H1 (cell line): ENCODE measurements at regions not wholly inside any gene's neighbourhood (a gene's known extent, or its start where the extent isn't known, plus 50 kb on each side); places are given as distances from the start of the nearest gene placed in this dataset.

Source experiments
- CTCF ChIA-PET: fragments of 300-600 bp; sonication (Branson Sonifier 250); formaldehyde crosslinking; loops from one replicate; lab custom pipeline; 2021; ENCODE audit not compliant: partially characterized antibody; lab: Charles Lee
- POLR2A ChIA-PET: fragments of 300-600 bp; sonication (Branson Sonifier 250); formaldehyde crosslinking; loops from one replicate; lab custom pipeline; 2021; ENCODE audit warnings: inconsistent platforms; ENCODE audit not compliant: partially characterized antibody; lab: Charles Lee
- DNase-seq, 2 experiments: peaks; one replicate each; pipeline versions ENCODE4 v3.0.0 to v3.0.0-alpha.2; 2010 to 2022; ENCODE audit warnings: low spot score in 2 of 2, low read depth in 1 of 2, mixed read lengths in 1 of 2
- FAIRE-seq: peaks from 2 replicates; lab custom pipeline; 2011; peaks lifted over from hg19 to GRCh38; lab: Jason Lieb, UNC
- H2AFZ ChIP-seq: 2 replicates; pipeline ENCODE4 v1.8.1; 2012; ENCODE audit warnings: low read length, inconsistent platforms
- H2AK5ac ChIP-seq: 2 replicates; pipeline ENCODE4 v1.6.1; 2013; ENCODE audit warnings: low read depth, low read length
- H2BK120ac ChIP-seq: replicated peaks from 2 replicates; pipeline ENCODE3; 2013; ENCODE audit warnings: low read depth, low read length, inconsistent platforms
- H2BK12ac ChIP-seq: 2 replicates; pipeline ENCODE4 v1.6.1; 2013; ENCODE audit warnings: low read depth, low read length
- H2BK15ac ChIP-seq: 2 replicates; pipeline ENCODE4 v1.6.1; 2013; ENCODE audit warnings: low read length
- H2BK20ac ChIP-seq: 2 replicates; pipeline ENCODE4 v1.6.1; 2013; ENCODE audit warnings: low read length
- H2BK5ac ChIP-seq: 2 replicates; pipeline ENCODE4 v1.6.1; 2013; ENCODE audit warnings: low read depth, low read length
- H3K14ac ChIP-seq: 2 replicates; pipeline ENCODE4 v1.6.1; 2013; ENCODE audit warnings: inconsistent platforms; ENCODE audit not compliant: insufficient read length
- H3K18ac ChIP-seq: 2 replicates; pipeline ENCODE4 v1.6.1; 2013; ENCODE audit warnings: low read length; ENCODE audit errors: extremely low read depth
- H3K23ac ChIP-seq: 2 replicates; pipeline ENCODE4 v1.6.1; 2013; ENCODE audit warnings: inconsistent platforms; ENCODE audit not compliant: insufficient read length
- H3K23me2 ChIP-seq: 2 replicates; pipeline ENCODE4 v1.6.1; 2013; ENCODE audit warnings: low read depth, low read length
- H3K27ac ChIP-seq: 2 replicates; pipeline ENCODE4 v1.6.1; 2011; ENCODE audit warnings: low read depth, low read length, inconsistent platforms
- H3K27me3 ChIP-seq, 4 experiments: replicated peaks in 1 of 4; 1 replicate in 1 of 4; 2 replicates in 3 of 4; pipeline versions ENCODE4 v1.6.1 to v1.8.1; 2011 to 2013; ENCODE audit warnings: low read length in 3 of 4, mild to moderate bottlenecking in 3 of 4, inconsistent platforms in 2 of 4, mixed read lengths in 2 of 4, moderate library complexity in 1 of 4; ENCODE audit not compliant: control insufficient read depth in 3 of 4, insufficient read depth in 3 of 4; ENCODE audit errors: extremely low read depth in 1 of 4
- H3K36me3 ChIP-seq, 4 experiments: 2 replicates each; pipeline versions ENCODE4 v1.6.1 to v1.8.1; 2011 to 2013; ENCODE audit warnings: mild to moderate bottlenecking in 4 of 4, low read length in 3 of 4, moderate library complexity in 2 of 4, control low read depth in 1 of 4, inconsistent platforms in 1 of 4; ENCODE audit not compliant: insufficient read depth in 4 of 4, control insufficient read depth in 2 of 4
- H3K4ac ChIP-seq: replicated peaks from 2 replicates; pipeline ENCODE3; 2013; ENCODE audit warnings: low read length, low read depth, mixed read lengths, inconsistent platforms; ENCODE audit not compliant: insufficient read length
- H3K4me1 ChIP-seq, 4 experiments: replicated peaks in 1 of 4; 1 replicate in 1 of 4; 2 replicates in 3 of 4; pipeline versions ENCODE4 v1.6.1 to v1.8.1; 2011 to 2013; ENCODE audit warnings: low read length in 3 of 4, inconsistent platforms in 2 of 4, mixed read lengths in 1 of 4; ENCODE audit not compliant: insufficient read depth in 4 of 4, control insufficient read depth in 3 of 4
- H3K4me2 ChIP-seq, 2 experiments: 2 replicates each; pipeline versions ENCODE4 v1.6.1 to v1.8.1; 2011 to 2013; ENCODE audit warnings: low read depth in 2 of 2, low read length in 2 of 2, control low read depth in 1 of 2, inconsistent platforms in 1 of 2, mild to moderate bottlenecking in 1 of 2; ENCODE audit not compliant: insufficient read depth in 1 of 2
- H3K4me3 ChIP-seq, 4 experiments: fragments of 200-600, 300-600 bp in 1 of 4; sonication (generic), shearing (Covaris generic), sonication (Bioruptor Twin) in 1 of 4; 2 replicates each; pipeline versions ENCODE4 v1.5.1 to v1.8.1; 2011 to 2016; ENCODE audit warnings: low read length in 4 of 4, low read depth in 3 of 4, control low read depth in 2 of 4, inconsistent platforms in 2 of 4, mild to moderate bottlenecking in 2 of 4, mixed read lengths in 1 of 4, moderate library complexity in 1 of 4; ENCODE audit not compliant: insufficient read depth in 2 of 4; ENCODE audit errors: extremely low read depth in 1 of 4
- H3K56ac ChIP-seq: replicated peaks from 2 replicates; pipeline ENCODE3; 2013; ENCODE audit warnings: low read depth, mild to moderate bottlenecking, mixed read lengths, low read length, inconsistent platforms; ENCODE audit not compliant: insufficient read length
- H3K79me1 ChIP-seq: 2 replicates; pipeline ENCODE4 v1.6.1; 2013; ENCODE audit warnings: low read depth, low read length, control low read depth
- H3K79me2 ChIP-seq, 2 experiments: 2 replicates each; pipeline versions ENCODE4 v1.6.1 to v1.8.1; 2012 to 2013; ENCODE audit warnings: low read length in 2 of 2, mild to moderate bottlenecking in 2 of 2, inconsistent platforms in 1 of 2; ENCODE audit not compliant: insufficient read depth in 2 of 2, control insufficient read depth in 1 of 2
- H3K9ac ChIP-seq, 4 experiments: replicated peaks in 1 of 4; 1 replicate in 1 of 4; 2 replicates in 3 of 4; pipeline versions ENCODE4 v1.6.1 to v1.8.1; 2011 to 2013; ENCODE audit warnings: low read depth in 3 of 4, low read length in 3 of 4, control low read depth in 2 of 4, mild to moderate bottlenecking in 2 of 4, moderate library complexity in 2 of 4, inconsistent platforms in 1 of 4; ENCODE audit errors: extremely low read depth in 1 of 4
- H3K9me3 ChIP-seq, 2 experiments: 2 replicates each; pipeline versions ENCODE4 v1.6.1 to v1.8.1; 2012 to 2013; ENCODE audit warnings: mild to moderate bottlenecking in 2 of 2, moderate library complexity in 2 of 2, control low read depth in 1 of 2, inconsistent platforms in 1 of 2, low read depth in 1 of 2, low read length in 1 of 2, mixed read lengths in 1 of 2; ENCODE audit not compliant: insufficient read depth in 2 of 2
- H4K20me1 ChIP-seq, 2 experiments: replicated peaks in 1 of 2; 2 replicates each; pipeline versions ENCODE3 to v1.8.1; 2011 to 2013; ENCODE audit warnings: inconsistent platforms in 2 of 2, low read length in 2 of 2, mild to moderate bottlenecking in 1 of 2; ENCODE audit not compliant: insufficient read depth in 2 of 2, control insufficient read depth in 1 of 2
- H4K5ac ChIP-seq: 2 replicates; pipeline ENCODE4 v1.6.1; 2013; ENCODE audit warnings: low read length, low read depth, mixed read lengths, inconsistent platforms; ENCODE audit not compliant: insufficient read length
- H4K8ac ChIP-seq: 2 replicates; pipeline ENCODE4 v1.8.0; 2013; ENCODE audit warnings: mild to moderate bottlenecking, moderate library complexity, low read length, inconsistent platforms; ENCODE audit not compliant: insufficient read depth; ENCODE audit errors: extremely low read depth
- H4K91ac ChIP-seq: replicated peaks from 2 replicates; pipeline ENCODE3; 2013; ENCODE audit warnings: low read length, mixed read lengths, inconsistent platforms; ENCODE audit not compliant: insufficient read length
- NANOG ChIP-seq: IDR thresholded peaks from 2 replicates; pipeline ENCODE4 v1.6.1; 2011; ENCODE audit warnings: low read length, low read depth, mild to moderate bottlenecking, inconsistent platforms; ENCODE audit not compliant: insufficient read depth, poor library complexity, severe bottlenecking
- SIX5 ChIP-seq: IDR thresholded peaks from 2 replicates; pipeline ENCODE4 v1.6.1; 2011; ENCODE audit warnings: mild to moderate bottlenecking, low read depth, low read length
- WGBS, 2 experiments: shearing (Covaris generic) in 1 of 2; methylation state at CpG; one replicate each; pipeline versions ENCODE4 v1.1.6 to v1.1.7; 2013 to 2015; ENCODE audit warnings: low lambda C conversion rate in 2 of 2, mixed read lengths in 2 of 2, inconsistent platforms in 1 of 2, low coverage in 1 of 2, missing lambda C conversion rate in 1 of 2; ENCODE audit not compliant: insufficient replicate concordance in 2 of 2, insufficient coverage in 1 of 2, insufficient read length in 1 of 2; ENCODE audit errors: extremely low coverage in 1 of 2, missing lambda C conversion rate in 1 of 2; 5-methylcytosine and 5-hydroxymethylcytosine counted together

DNA sequence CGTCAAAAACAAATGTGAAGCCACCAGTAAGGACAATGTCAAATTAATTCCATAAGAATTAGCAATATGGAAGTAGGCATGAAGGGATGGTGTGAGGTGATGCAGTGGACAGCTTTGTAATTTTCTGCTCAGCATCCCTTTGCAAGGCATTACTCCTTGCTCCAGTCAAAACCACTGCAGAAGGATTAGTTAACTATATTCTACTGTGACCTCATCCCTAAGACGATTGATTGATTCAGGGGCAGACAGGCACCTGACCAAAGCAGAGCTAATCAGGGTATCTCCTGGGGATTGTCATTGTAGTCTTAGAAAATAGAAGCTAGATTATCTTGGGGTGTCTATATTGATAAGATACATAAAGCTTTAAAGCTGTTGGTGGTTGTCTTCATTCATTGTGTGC is 98.7 kb downstream of the NMUR2 start:
- no peak overlapping the region for H3K4me2 ChIP-seq
- no peak overlapping the region for H2BK5ac ChIP-seq
- no peaks in the 10 kb centered on the region for H3K79me1 ChIP-seq
- H3K27ac ChIP-seq: no peak overlapping the region
- H3K9ac ChIP-seq: no peak overlapping the region
- no peak overlapping the region for H3K56ac ChIP-seq
- FAIRE-seq: no peak
- no peaks in the 10 kb centered on the region for H4K20me1 ChIP-seq
- no peak overlapping the region for H3K4me3 ChIP-seq
- H2BK12ac ChIP-seq: no peak overlapping the region
- H2BK15ac ChIP-seq: no peak overlapping the region
- 86% methylated on average over 2 of the region's 2 CpGs; no CpG with 5 or more reads in 1 of the 2 experiments for WGBS, 2 experiments
- H3K23me2 ChIP-seq: no peaks in the 10 kb centered on the region
- H2BK120ac ChIP-seq: no peak overlapping the region
- no peaks in the 10 kb centered on the region for H3K36me3 ChIP-seq
- no peak for DNase-seq
- no peak overlapping the region for H3K14ac ChIP-seq
- H3K79me2 ChIP-seq: no peaks in the 10 kb centered on the region
- H2BK20ac ChIP-seq: no peak overlapping the region
- H3K27me3 ChIP-seq: no peaks in the 10 kb centered on the region
- H2AFZ ChIP-seq: no peak overlapping the region
- no peak overlapping the region for H4K91ac ChIP-seq
- H4K8ac ChIP-seq: no peak overlapping the region
- no peak overlapping the region for H3K23ac ChIP-seq
- CTCF ChIA-PET: no interaction called here
- H3K18ac ChIP-seq: no peak overlapping the region
- no peak for TF ChIP-seq NANOG
- no peak for TF ChIP-seq SIX5
- POLR2A ChIA-PET: no interaction called here
- no peaks in the 10 kb centered on the region for H3K4me1 ChIP-seq
- no peak overlapping the region for H3K4ac ChIP-seq
- H3K9me3 ChIP-seq: no peaks in the 10 kb centered on the region
- no peak overlapping the region for H2AK5ac ChIP-seq
- H4K5ac ChIP-seq: no peak overlapping the region
